ENCODE measurements at regions not wholly inside any gene's neighbourhood (a gene's known extent, or its start where the extent isn't known, plus 50 kb on each side); places are given as distances from the start of the nearest gene placed in this dataset.

- no peak overlapping the region for H3K4me3 ChIP-seq (ENCODE audit: insufficient read depth, low read length, poor library complexity, severe bottlenecking)
- no peak overlapping the region for H3K27ac ChIP-seq (ENCODE audit: low read depth, low read length)
- no peaks in the 10 kb centered on the region for H3K27me3 ChIP-seq (ENCODE audit: low read length)
- no peak overlapping the region for H3K9ac ChIP-seq (ENCODE audit: low read length)
- H3F3A ChIP-seq (ENCODE audit: insufficient read depth) = no peaks in the 10 kb centered on the region
- no peak overlapping the region for H3K4me2 ChIP-seq (ENCODE audit: low read depth, low read length, poor library complexity, severe bottlenecking)
- H2AFZ ChIP-seq (ENCODE audit: low read depth, low read length, severe bottlenecking) = no peak overlapping the region
- no peak for TF ChIP-seq EZH2phosphoT487 (conservative IDR thresholded peaks at IDR 0.05; ENCODE audit: low read length)
- no peak for TF ChIP-seq CTCF (IDR thresholded peaks at IDR 0.05; ENCODE audit: insufficient read depth, low read length, poor library complexity, severe bottlenecking)
- H4K20me1 ChIP-seq (ENCODE audit: low read depth, low read length) = no peaks in the 10 kb centered on the region
- H3K36me3 ChIP-seq (ENCODE audit: low read length) = no peaks in the 10 kb centered on the region
- no peaks in the 10 kb centered on the region for H3K79me2 ChIP-seq (ENCODE audit: insufficient read depth, low read length)
- no peaks in the 10 kb centered on the region for H3K9me3 ChIP-seq (ENCODE audit: insufficient read depth, low read length)
- H3K9me2 ChIP-seq (replicated peaks; ENCODE audit: insufficient read depth, low read length) = no peaks in the 10 kb centered on the region
Measured at GRCh38 chr9:124101969-124102345, 90.4 kb downstream of the LHX2 start.

DNA sequence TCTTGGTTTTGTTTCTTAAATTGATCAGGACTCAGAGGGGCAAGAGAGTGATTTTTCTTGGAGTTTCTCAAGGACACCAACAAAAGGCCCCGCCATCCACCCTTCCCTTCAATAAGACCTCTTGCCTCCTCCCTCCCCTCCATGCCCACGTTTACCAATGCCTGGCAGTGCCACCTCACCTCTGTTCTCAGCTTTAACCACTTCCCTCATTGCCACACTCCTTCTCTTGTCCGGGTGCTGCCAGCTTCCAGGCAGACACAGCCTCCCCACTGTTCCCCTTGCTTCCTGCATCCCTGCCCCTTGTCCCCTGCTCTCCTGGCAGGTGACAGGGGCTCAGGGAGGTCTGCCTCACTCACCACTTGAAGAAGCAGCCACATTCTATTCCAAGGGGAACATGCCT, 90.8 kb downstream of the LHX2 start:
- Histone ChIP-seq H3K4me3 (ENCODE audit: insufficient read depth, low read length, poor library complexity, severe bottlenecking) (no peak overlapping the region), H3K4me2 (ENCODE audit: low read depth, low read length, poor library complexity, severe bottlenecking) (no peak overlapping the region), H3K9ac (ENCODE audit: low read length) (no peak overlapping the region), H2AFZ (ENCODE audit: low read depth, low read length, severe bottlenecking) (no peak overlapping the region), H3K36me3 (ENCODE audit: low read length) (no peaks in the 10 kb centered on the region), H3K79me2 (ENCODE audit: insufficient read depth, low read length) (no peaks in the 10 kb centered on the region), H3K27ac (ENCODE audit: low read depth, low read length) (no peak overlapping the region), H3K27me3 (ENCODE audit: low read length) (no peaks in the 10 kb centered on the region), H3K9me3 (ENCODE audit: insufficient read depth, low read length) (no peaks in the 10 kb centered on the region), H3K9me2 (replicated peaks; ENCODE audit: insufficient read depth, low read length) (no peaks in the 10 kb centered on the region), H3F3A (ENCODE audit: insufficient read depth) (no peaks in the 10 kb centered on the region), H4K20me1 (ENCODE audit: low read depth, low read length) (no peaks in the 10 kb centered on the region)
- TF ChIP-seq CTCF (IDR thresholded peaks at IDR 0.05; ENCODE audit: insufficient read depth, low read length, poor library complexity, severe bottlenecking) = no peak
- TF ChIP-seq EZH2phosphoT487 (conservative IDR thresholded peaks at IDR 0.05; ENCODE audit: low read length) = no peak

DNA sequence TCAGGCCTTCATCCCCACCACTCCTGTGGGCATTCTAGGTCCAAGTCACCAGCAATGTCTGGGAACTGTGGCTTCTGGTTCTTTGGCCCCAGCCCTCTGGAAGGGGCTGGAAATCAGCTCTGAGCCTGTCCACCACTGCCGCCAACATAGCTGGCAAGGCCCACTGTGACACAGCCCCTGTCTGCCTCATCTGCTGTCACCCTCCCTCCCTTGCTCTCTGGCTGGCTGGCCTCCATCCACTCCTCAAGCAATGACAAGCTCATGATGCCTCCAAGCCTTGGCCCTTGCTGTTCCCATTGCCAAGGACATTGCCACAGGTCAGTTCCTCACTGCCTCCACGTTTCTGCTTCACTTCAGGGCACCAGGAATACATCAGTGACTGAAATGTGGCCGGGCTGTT, 93.7 kb downstream of the LHX2 start:
- H4K20me1 ChIP-seq (ENCODE audit: low read depth, low read length) = no peaks in the 10 kb centered on the region
- no peaks in the 10 kb centered on the region for H3K27me3 ChIP-seq (ENCODE audit: low read length)
- no peak overlapping the region for H3K4me3 ChIP-seq (ENCODE audit: insufficient read depth, low read length, poor library complexity, severe bottlenecking)
- no peaks in the 10 kb centered on the region for H3K36me3 ChIP-seq (ENCODE audit: low read length)
- no peak for TF ChIP-seq EZH2phosphoT487 (conservative IDR thresholded peaks at IDR 0.05; ENCODE audit: low read length)
- no peak for TF ChIP-seq CTCF (IDR thresholded peaks at IDR 0.05; ENCODE audit: insufficient read depth, low read length, poor library complexity, severe bottlenecking)
- H3K9me2 ChIP-seq (replicated peaks; ENCODE audit: insufficient read depth, low read length) = no peaks in the 10 kb centered on the region
- no peaks in the 10 kb centered on the region for H3K79me2 ChIP-seq (ENCODE audit: insufficient read depth, low read length)
- no peak overlapping the region for H3K27ac ChIP-seq (ENCODE audit: low read depth, low read length)
- H2AFZ ChIP-seq (ENCODE audit: low read depth, low read length, severe bottlenecking) = no peak overlapping the region
- H3K9me3 ChIP-seq (ENCODE audit: insufficient read depth, low read length) = no peaks in the 10 kb centered on the region
- no peak overlapping the region for H3K9ac ChIP-seq (ENCODE audit: low read length)
- H3K4me2 ChIP-seq (ENCODE audit: low read depth, low read length, poor library complexity, severe bottlenecking) = no peak overlapping the region
- no peaks in the 10 kb centered on the region for H3F3A ChIP-seq (ENCODE audit: insufficient read depth)

DNA sequence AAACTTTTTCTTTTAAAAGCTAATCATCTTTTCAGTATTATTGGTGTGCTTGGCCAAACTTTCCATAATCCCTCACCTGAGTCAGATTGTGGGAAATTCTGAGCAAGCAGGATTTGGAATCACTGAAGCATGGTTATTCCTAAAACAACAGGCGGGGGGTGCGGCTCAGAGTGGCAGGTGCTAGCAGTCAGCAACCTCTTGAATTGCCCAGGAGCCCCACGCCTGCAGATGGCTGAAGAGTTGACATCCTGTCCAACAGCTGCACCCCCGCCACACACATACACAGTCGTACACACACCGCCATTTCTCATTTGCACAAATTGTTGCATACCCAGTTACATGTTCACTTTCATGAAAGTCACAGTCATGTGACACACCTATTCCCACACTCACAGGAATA, 96.6 kb downstream of the LHX2 start:
- Histone ChIP-seq H3K9me2 (replicated peaks; ENCODE audit: insufficient read depth, low read length) (no peaks in the 10 kb centered on the region), H4K20me1 (ENCODE audit: low read depth, low read length) (no peaks in the 10 kb centered on the region), H3K9me3 (ENCODE audit: insufficient read depth, low read length) (no peaks in the 10 kb centered on the region), H2AFZ (ENCODE audit: low read depth, low read length, severe bottlenecking) (no peak overlapping the region), H3K27me3 (ENCODE audit: low read length) (no peaks in the 10 kb centered on the region), H3K27ac (ENCODE audit: low read depth, low read length) (no peak overlapping the region), H3K4me3 (ENCODE audit: insufficient read depth, low read length, poor library complexity, severe bottlenecking) (no peak overlapping the region), H3F3A (ENCODE audit: insufficient read depth) (no peaks in the 10 kb centered on the region), H3K4me2 (ENCODE audit: low read depth, low read length, poor library complexity, severe bottlenecking) (no peak overlapping the region), H3K79me2 (ENCODE audit: insufficient read depth, low read length) (no peaks in the 10 kb centered on the region), H3K36me3 (ENCODE audit: low read length) (no peaks in the 10 kb centered on the region), H3K9ac (ENCODE audit: low read length) (no peak overlapping the region)
- no peak for TF ChIP-seq CTCF (IDR thresholded peaks at IDR 0.05; ENCODE audit: insufficient read depth, low read length, poor library complexity, severe bottlenecking)
- no peak for TF ChIP-seq EZH2phosphoT487 (conservative IDR thresholded peaks at IDR 0.05; ENCODE audit: low read length)

Measured in SU-DHL-6 (cell line).